GM23248 (cell line): ENCODE measurements at regions not wholly inside any gene's neighbourhood (a gene's known extent, or its start where the extent isn't known, plus 50 kb on each side); places are given as distances from the start of the nearest gene placed in this dataset.

Experiments
- DNase-seq: peaks from one replicate; pipeline ENCODE4 v3.0.0-alpha.2; 2015
- H2AFZ ChIP-seq: fragments of 200-600 bp; sonication (generic); 2 replicates; pipeline ENCODE4 v1.6.1; 2016; ENCODE audit warnings: antibody characterized with exemption
- H3F3A ChIP-seq: fragments of 200-600 bp; sonication (generic); 2 replicates; pipeline ENCODE4 v1.6.1; 2016; ENCODE audit warnings: mild to moderate bottlenecking, antibody characterized with exemption, mixed run types; ENCODE audit not compliant: insufficient read depth
- H3K27ac ChIP-seq: fragments of 200-600 bp; sonication (generic); 2 replicates; pipeline ENCODE4 v1.5.1; 2016; ENCODE audit warnings: mild to moderate bottlenecking
- H3K27me3 ChIP-seq: fragments of 200-600 bp; sonication (generic); replicated peaks from 2 replicates; pipeline ENCODE4 v1.6.1; 2016; ENCODE audit warnings: mild to moderate bottlenecking; ENCODE audit not compliant: insufficient read depth
- H3K36me3 ChIP-seq: fragments of 200-600 bp; sonication (generic); 2 replicates; pipeline ENCODE4 v1.6.1; 2016; ENCODE audit warnings: low read depth, mild to moderate bottlenecking
- H3K4me1 ChIP-seq: fragments of 200-600 bp; sonication (generic); 2 replicates; pipeline ENCODE4 v1.6.1; 2016; ENCODE audit warnings: mild to moderate bottlenecking; ENCODE audit not compliant: insufficient read depth
- H3K4me2 ChIP-seq: fragments of 200-600 bp; sonication (generic); one replicate; pipeline ENCODE4 v1.6.1; 2016; ENCODE audit warnings: mild to moderate bottlenecking; ENCODE audit not compliant: unreplicated experiment
- H3K4me3 ChIP-seq: fragments of 200-600 bp; sonication (generic); 2 replicates; pipeline ENCODE4 v1.5.1; 2016; ENCODE audit warnings: mild to moderate bottlenecking
- H3K79me2 ChIP-seq: fragments of 200-600 bp; sonication (generic); 2 replicates; pipeline ENCODE4 v1.6.1; 2016; ENCODE audit warnings: mild to moderate bottlenecking; ENCODE audit not compliant: insufficient read depth
- H3K9ac ChIP-seq: fragments of 200-600 bp; sonication (generic); 2 replicates; pipeline ENCODE4 v1.6.1; 2016; ENCODE audit warnings: mild to moderate bottlenecking
- H3K9me2 ChIP-seq: fragments of 200-600 bp; sonication (generic); 2 replicates; pipeline ENCODE4 v1.6.1; 2016; ENCODE audit warnings: mixed run types, mild to moderate bottlenecking, moderate library complexity; ENCODE audit not compliant: insufficient read depth
- H3K9me3 ChIP-seq: fragments of 200-600 bp; sonication (generic); one replicate; pipeline ENCODE4 v1.6.1; 2017; ENCODE audit warnings: low read depth
- H4K20me1 ChIP-seq: fragments of 200-600 bp; sonication (generic); 2 replicates; pipeline ENCODE4 v1.6.0; 2016; ENCODE audit not compliant: insufficient read depth
- EZH2 ChIP-seq: fragments of 200-600 bp; sonication (generic); IDR thresholded peaks from 2 replicates; pipeline ENCODE4 v1.6.1; 2018; ENCODE audit warnings: antibody characterized with exemption, mild to moderate bottlenecking; ENCODE audit not compliant: insufficient read depth, poor library complexity, severe bottlenecking
- EZH2phosphoT487 ChIP-seq: fragments of 200-600 bp; sonication (generic); IDR thresholded peaks from 2 replicates; pipeline ENCODE4 v1.6.1; 2018; ENCODE audit warnings: antibody characterized with exemption, moderate library complexity, mild to moderate bottlenecking, low read depth; ENCODE audit not compliant: insufficient read depth
- WGBS, 2 experiments: methylation state at CpG; one replicate each; pipeline ENCODE4 v1.1.6; 2015 to 2017; ENCODE audit warnings: low lambda C conversion rate in 2 of 2, low coverage in 1 of 2; ENCODE audit errors: missing lambda C conversion rate in 2 of 2; 5-methylcytosine and 5-hydroxymethylcytosine counted together
- in situ Hi-C: fragments of 300-500 bp; cut with MboI; formaldehyde crosslinking; loops from 2 replicates; pipeline ENCODE4 v1.15.0; 2020

GRCh38 chr1:30287976-30288375 lies 435.4 kb downstream of the MATN1 start:
- Histone ChIP-seq H3K36me3 (no peaks in the 10 kb centered on the region), H3F3A (no peaks in the 10 kb centered on the region), H3K4me3 (no peak overlapping the region), H3K79me2 (no peaks in the 10 kb centered on the region), H3K4me1 (no peaks in the 10 kb centered on the region), H3K9me2 (no peaks in the 10 kb centered on the region), H3K27ac (no peak overlapping the region), H4K20me1 (no peaks in the 10 kb centered on the region), H2AFZ (no peak overlapping the region), H3K9ac (no peak overlapping the region), H3K9me3 (no peaks in the 10 kb centered on the region), H3K27me3 (no peaks in the 10 kb centered on the region), H3K4me2 (no peak overlapping the region)
- in situ Hi-C loops = no loop called here
- no peak for DNase-seq
- no peak for TF ChIP-seq EZH2phosphoT487
- no peak for TF ChIP-seq EZH2
- WGBS, 2 experiments = 58 to 59% methylated on average over 8 of the region's 8 CpGs

GRCh38 chr1:30286988-30287839 lies 436.2 kb downstream of the MATN1 start:
- no peak overlapping the region for H3K9ac ChIP-seq
- WGBS, 2 experiments = 19 to 21% methylated on average over 6 of the region's 6 CpGs
- no peak overlapping the region for H2AFZ ChIP-seq
- H3K4me3 ChIP-seq = no peak overlapping the region
- H3F3A ChIP-seq = no peaks in the 10 kb centered on the region
- no peak overlapping the region for H3K27ac ChIP-seq
- H4K20me1 ChIP-seq = no peaks in the 10 kb centered on the region
- H3K27me3 ChIP-seq = no peaks in the 10 kb centered on the region
- TF ChIP-seq EZH2phosphoT487 (no peak), EZH2 (no peak)
- H3K9me3 ChIP-seq = no peaks in the 10 kb centered on the region
- peak; percentile 6 for DNase-seq
- no peaks in the 10 kb centered on the region for H3K4me1 ChIP-seq
- H3K9me2 ChIP-seq = no peaks in the 10 kb centered on the region
- no peaks in the 10 kb centered on the region for H3K79me2 ChIP-seq
- in situ Hi-C loops = no loop called here
- H3K36me3 ChIP-seq = no peaks in the 10 kb centered on the region
- no peak overlapping the region for H3K4me2 ChIP-seq

- H3K4me2 ChIP-seq = no peak overlapping the region
- H3K27me3 ChIP-seq = 0 out of 2 replicates have a peak, but pooled peaks cover 1% of the 10 kb centered on the region
- H3K9me3 ChIP-seq = no peaks in the 10 kb centered on the region
- no peaks in the 10 kb centered on the region for H3F3A ChIP-seq
- H3K4me3 ChIP-seq = no peak overlapping the region
- H4K20me1 ChIP-seq = no peaks in the 10 kb centered on the region
- in situ Hi-C loops = no loop called here
- 45 to 59% methylated on average over 13 of the region's 13 CpGs for WGBS, 2 experiments
- H3K36me3 ChIP-seq = no peaks in the 10 kb centered on the region
- no peak overlapping the region for H3K27ac ChIP-seq
- H3K79me2 ChIP-seq = no peaks in the 10 kb centered on the region
- no peak overlapping the region for H3K9ac ChIP-seq
- TF ChIP-seq EZH2phosphoT487 (no peak), EZH2 (no peak)
- no peak overlapping the region for H2AFZ ChIP-seq
- DNase-seq = no peak
- no peaks in the 10 kb centered on the region for H3K9me2 ChIP-seq
- no peaks in the 10 kb centered on the region for H3K4me1 ChIP-seq
These were observed 437.0 kb downstream of the MATN1 start for GRCh38 chr1:30286241-30286987.

- TF ChIP-seq EZH2 (no peak), EZH2phosphoT487 (no peak)
- Histone ChIP-seq H3K9me2 (no peaks in the 10 kb centered on the region), H4K20me1 (no peaks in the 10 kb centered on the region), H3K4me3 (no peak overlapping the region), H3K27ac (no peak overlapping the region), H3K27me3 (0 out of 2 replicates have a peak, but pooled peaks cover 7% of the 10 kb centered on the region), H3K79me2 (no peaks in the 10 kb centered on the region), H3K4me2 (no peak overlapping the region), H3K4me1 (no peaks in the 10 kb centered on the region), H3K9me3 (no peaks in the 10 kb centered on the region), H3K9ac (no peak overlapping the region), H2AFZ (no peak overlapping the region), H3K36me3 (no peaks in the 10 kb centered on the region), H3F3A (no peaks in the 10 kb centered on the region)
- DNase-seq = no peak
- in situ Hi-C loops = no loop called here
- WGBS, 2 experiments = 79 to 82% methylated on average over 12 of the region's 12 CpGs
These were observed 437.9 kb downstream of the MATN1 start for GRCh38 chr1:30285501-30285932.
